ENCODE measurements at regions not wholly inside any gene's neighbourhood (a gene's known extent, or its start where the extent isn't known, plus 50 kb on each side); places are given as distances from the start of the nearest gene placed in this dataset.
"Not testable (repeated sequence)": the region's sequence is repeated elsewhere in the genome, so short reads cannot be mapped to it uniquely, and the experiment has no call there.

DNA sequence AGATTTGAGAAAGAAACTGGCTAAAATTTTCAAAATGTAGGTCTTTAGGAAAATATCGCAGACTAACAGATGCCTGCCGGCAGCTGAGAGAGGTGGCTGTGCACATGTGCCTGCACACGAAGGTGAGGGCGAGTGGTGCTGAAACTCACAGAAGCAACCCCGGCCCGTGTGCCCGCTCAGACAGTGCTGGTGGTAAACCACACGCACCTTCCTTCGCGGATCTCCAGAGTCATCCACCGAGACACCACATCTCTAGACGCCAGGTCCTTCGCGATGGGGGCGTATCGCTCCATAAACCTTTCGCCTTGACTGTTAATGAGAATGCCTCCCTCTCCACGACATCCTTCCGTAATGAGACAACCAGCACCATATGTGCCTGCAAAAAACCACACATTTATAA lies 68.5 kb upstream of the TNK2 start:
- TF ChIP-seq, protein P1, sequence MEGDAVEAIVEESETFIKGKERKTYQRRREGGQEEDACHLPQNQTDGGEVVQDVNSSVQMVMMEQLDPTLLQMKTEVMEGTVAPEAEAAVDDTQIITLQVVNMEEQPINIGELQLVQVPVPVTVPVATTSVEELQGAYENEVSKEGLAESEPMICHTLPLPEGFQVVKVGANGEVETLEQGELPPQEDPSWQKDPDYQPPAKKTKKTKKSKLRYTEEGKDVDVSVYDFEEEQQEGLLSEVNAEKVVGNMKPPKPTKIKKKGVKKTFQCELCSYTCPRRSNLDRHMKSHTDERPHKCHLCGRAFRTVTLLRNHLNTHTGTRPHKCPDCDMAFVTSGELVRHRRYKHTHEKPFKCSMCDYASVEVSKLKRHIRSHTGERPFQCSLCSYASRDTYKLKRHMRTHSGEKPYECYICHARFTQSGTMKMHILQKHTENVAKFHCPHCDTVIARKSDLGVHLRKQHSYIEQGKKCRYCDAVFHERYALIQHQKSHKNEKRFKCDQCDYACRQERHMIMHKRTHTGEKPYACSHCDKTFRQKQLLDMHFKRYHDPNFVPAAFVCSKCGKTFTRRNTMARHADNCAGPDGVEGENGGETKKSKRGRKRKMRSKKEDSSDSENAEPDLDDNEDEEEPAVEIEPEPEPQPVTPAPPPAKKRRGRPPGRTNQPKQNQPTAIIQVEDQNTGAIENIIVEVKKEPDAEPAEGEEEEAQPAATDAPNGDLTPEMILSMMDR (IDR thresholded peaks at IDR 0.05 in 4 of 5, conservative IDR thresholded peaks at IDR 0.05 in 1 of 5): not testable (repeated sequence)
- not testable (repeated sequence) for TF ChIP-seq POLR2A (IDR thresholded peaks at IDR 0.05)
